HEK293 (cell line): ENCODE measurements at regions not wholly inside any gene's neighbourhood (a gene's known extent, or its start where the extent isn't known, plus 50 kb on each side); places are given as distances from the start of the nearest gene placed in this dataset.

Experiments used
- CTCF ChIP-seq: fragments of 450-650 bp; formaldehyde crosslinking; IDR thresholded peaks from 2 replicates; pipeline ENCODE4 v1.5.1; 2016; ENCODE audit warnings: missing biosample characterization, missing genetic modification characterization
- KLF16 ChIP-seq: fragments of 450-650 bp; formaldehyde crosslinking; IDR thresholded peaks from 2 replicates; pipeline ENCODE4 v1.5.1; 2017; ENCODE audit warnings: missing biosample characterization, missing genetic modification characterization
- KLF8 ChIP-seq: fragments of 450-650 bp; formaldehyde crosslinking; IDR thresholded peaks from 2 replicates; pipeline ENCODE4 v1.5.1; 2016; ENCODE audit warnings: missing biosample characterization, missing genetic modification characterization
- MEIS1 ChIP-seq: sonication (generic); formaldehyde crosslinking; IDR thresholded peaks from 2 replicates; pipeline ENCODE4 v1.8.1; 2022; ENCODE audit warnings: missing genetic modification reagents, mild to moderate bottlenecking, borderline replicate concordance
- ZFP41 ChIP-seq: fragments of 450-650 bp; formaldehyde crosslinking; IDR thresholded peaks from 2 replicates; pipeline ENCODE4 v1.5.1; 2016; ENCODE audit warnings: missing biosample characterization, missing genetic modification characterization, borderline replicate concordance
- ZNF138 ChIP-seq: fragments of 450-650 bp; formaldehyde crosslinking; IDR thresholded peaks from 2 replicates; pipeline ENCODE4 v1.5.1; 2016; ENCODE audit warnings: missing biosample characterization, missing genetic modification characterization, borderline replicate concordance
- ZNF274 ChIP-seq, 2 experiments: fragments of 200-500 bp in 1 of 2; fragments of 450-650 bp in 1 of 2; sonication (Bioruptor generic) in 1 of 2; formaldehyde crosslinking in 1 of 2; IDR thresholded peaks; 2 replicates each; pipeline versions ENCODE4 v1.5.1 to v1.6.1; 2014 to 2016; ENCODE audit warnings: borderline replicate concordance in 1 of 2, inconsistent platforms in 1 of 2, low read length in 1 of 2, missing biosample characterization in 1 of 2, missing genetic modification characterization in 1 of 2
- ZNF302 ChIP-seq: fragments of 450-650 bp; formaldehyde crosslinking; IDR thresholded peaks from 2 replicates; pipeline ENCODE4 v1.5.1; 2016; ENCODE audit warnings: missing biosample characterization, missing genetic modification characterization, low read depth
- ZNF311 ChIP-seq: fragments of 450-650 bp; formaldehyde crosslinking; IDR thresholded peaks from 2 replicates; pipeline ENCODE4 v1.5.1; 2017; ENCODE audit warnings: missing biosample characterization, missing genetic modification characterization, borderline replicate concordance
- ZNF416 ChIP-seq: fragments of 450-650 bp; formaldehyde crosslinking; IDR thresholded peaks from 2 replicates; pipeline ENCODE4 v1.5.1; 2016; ENCODE audit warnings: missing biosample characterization, missing genetic modification characterization
- ZNF561 ChIP-seq: fragments of 450-650 bp; IDR thresholded peaks from 2 replicates; pipeline ENCODE4 v1.5.1; 2018; ENCODE audit warnings: missing biosample characterization, missing genetic modification characterization, borderline replicate concordance
- ZNF626 ChIP-seq: fragments of 450-650 bp; sonication (Bioruptor Pico); formaldehyde crosslinking; IDR thresholded peaks from 2 replicates; pipeline ENCODE4 v1.5.1; 2018; ENCODE audit warnings: missing biosample characterization, missing genetic modification characterization, inconsistent platforms
- ZSCAN30 ChIP-seq: fragments of 450-650 bp; IDR thresholded peaks from 2 replicates; pipeline ENCODE4 v1.5.1; 2018; ENCODE audit warnings: missing biosample characterization, mild to moderate bottlenecking, missing genetic modification characterization, moderate library complexity

- TF ChIP-seq KLF8 (tag by site-specific recombination): no peak
- TF ChIP-seq KLF16 (tag by site-specific recombination): no peak
- TF ChIP-seq CTCF (tag by site-specific recombination): no peak
- TF ChIP-seq ZNF274 (IDR thresholded peaks at IDR 0.05; ENCODE audit: low read length): no peak
- TF ChIP-seq ZNF274 (tag by site-specific recombination; IDR thresholded peaks at IDR 0.05; ENCODE audit: borderline replicate concordance): no peak
- TF ChIP-seq MEIS1 (CRISPR knock-in tag): no peak
- no peak for TF ChIP-seq ZNF302 (tag by site-specific recombination)
- no peak for TF ChIP-seq ZNF416 (tag by site-specific recombination)
- no peak for TF ChIP-seq ZFP41
- no peak for TF ChIP-seq ZNF138
- no peak for TF ChIP-seq ZNF561
- no peak for TF ChIP-seq ZNF311 (tag by site-specific recombination)
- TF ChIP-seq ZNF626: no peak
- no peak for TF ChIP-seq ZSCAN30 (tag by site-specific recombination)
Observed at GRCh38 chr12:90321369-90321768, 612.7 kb upstream of the ATP2B1 start.
